HepG2 (cell line): ENCODE measurements at regions not wholly inside any gene's neighbourhood (a gene's known extent, or its start where the extent isn't known, plus 50 kb on each side); places are given as distances from the start of the nearest gene placed in this dataset.

ENCODE experiments used
- ATAC-seq: fragments of 200-7000 bp; cut with Tn5 transposase; 3 replicates; pipeline ENCODE4 v1.9.1; 2020; ENCODE audit warnings: mild to moderate bottlenecking, moderate library complexity
- BruUV-seq: library from RNA; stranded (reverse); fragments of 400-500 nt; replicated peaks from 2 replicates; lab custom pipeline; 2021; lab: Mats Ljungman, UMichigan
- CTCF ChIA-PET: fragments of 300-600 bp; formaldehyde crosslinking; extraction: SDS; loops from one replicate; lab custom pipeline; 2021; ENCODE audit warnings: low total read pairs, inconsistent platforms, low intra/inter-chr PET ratio; lab: Yijun Ruan, JAX
- POLR2A ChIA-PET: fragments of 350-600 bp; sonication (Branson Sonifier 250); formaldehyde crosslinking; loops from one replicate; lab custom pipeline; 2020; ENCODE audit warnings: antibody characterized with exemption, inconsistent platforms; lab: Yijun Ruan, JAX
- DNase-seq: peaks from one replicate; pipeline ENCODE4 v3.0.0-alpha.2; 2015; ENCODE audit warnings: low spot score
- FAIRE-seq: peaks from 3 replicates; lab custom pipeline; 2011; peaks lifted over from hg19 to GRCh38; lab: Jason Lieb, UNC
- H2AFZ ChIP-seq: one replicate; pipeline ENCODE4 v1.6.1; 2011; ENCODE audit warnings: low read length, inconsistent platforms
- H3K27ac ChIP-seq: fragments of 300-600 bp; 3 replicates; pipeline ENCODE4 v1.8.0; 2011; ENCODE audit warnings: mixed run types, mild to moderate bottlenecking, mixed read lengths, low read length, inconsistent platforms; ENCODE audit not compliant: insufficient read depth; ENCODE audit errors: extremely low read length
- H3K27me3 ChIP-seq, 2 experiments: fragments of 200-600 bp in 1 of 2; 2 replicates in 1 of 2; 3 replicates in 1 of 2; pipeline versions ENCODE4 v1.6.0 to v1.8.0; 2011; ENCODE audit warnings: low read length in 2 of 2, mild to moderate bottlenecking in 2 of 2, moderate library complexity in 2 of 2, inconsistent platforms in 1 of 2; ENCODE audit not compliant: insufficient read depth in 2 of 2, control insufficient read depth in 1 of 2
- H3K36me3 ChIP-seq, 2 experiments: fragments of 200-600 bp in 1 of 2; replicated peaks in 1 of 2; 2 replicates in 1 of 2; 3 replicates in 1 of 2; pipeline versions ENCODE4 v1.5.1 to v1.8.0; 2011; ENCODE audit warnings: low read length in 2 of 2, inconsistent platforms in 1 of 2; ENCODE audit not compliant: insufficient read depth in 2 of 2, control insufficient read depth in 1 of 2
- H3K4me1 ChIP-seq: 2 replicates; pipeline ENCODE4 v1.5.1; 2012; ENCODE audit warnings: low read length, inconsistent platforms; ENCODE audit not compliant: insufficient read depth
- H3K4me2 ChIP-seq: 2 replicates; pipeline ENCODE4 v1.6.0; 2011; ENCODE audit warnings: low read depth, low read length, inconsistent platforms
- H3K4me3 ChIP-seq, 3 experiments: fragments of 200-600 bp in 1 of 3; sonication (generic), shearing (Covaris generic) in 1 of 3; replicated peaks in 1 of 3; 2 replicates each; pipeline ENCODE4 v1.5.1; 2011 to 2016; ENCODE audit warnings: low read length in 3 of 3, inconsistent platforms in 2 of 3, low read depth in 2 of 3, mild to moderate bottlenecking in 2 of 3, control low read depth in 1 of 3, mixed read lengths in 1 of 3; ENCODE audit not compliant: insufficient read depth in 1 of 3
- H3K79me2 ChIP-seq: one replicate; pipeline ENCODE4 v1.6.1; 2011; ENCODE audit warnings: low read length, inconsistent platforms; ENCODE audit not compliant: insufficient read depth
- H3K9ac ChIP-seq: 2 replicates; pipeline ENCODE4 v1.6.0; 2011; ENCODE audit warnings: mild to moderate bottlenecking, low read depth, low read length, inconsistent platforms; ENCODE audit not compliant: insufficient read depth
- H3K9me3 ChIP-seq: 2 replicates; pipeline ENCODE4 v1.5.1; 2012; ENCODE audit warnings: mild to moderate bottlenecking, low read length
- H4K20me1 ChIP-seq: 2 replicates; pipeline ENCODE4 v1.6.0; 2011; ENCODE audit warnings: inconsistent platforms, mild to moderate bottlenecking, low read length, moderate library complexity; ENCODE audit not compliant: insufficient read depth
- CCDC6 ChIP-seq: sonication (generic); formaldehyde crosslinking; IDR thresholded peaks from 2 replicates; pipeline ENCODE4 v1.8.1; 2022; ENCODE audit warnings: mild to moderate bottlenecking, missing genetic modification reagents, moderate library complexity
- RBFOX2 ChIP-seq: fragments of 200-400 bp; formaldehyde crosslinking; IDR thresholded peaks from 2 replicates; pipeline ENCODE4 v1.6.1; 2017; ENCODE audit warnings: low read depth, mild to moderate bottlenecking, low read length
- SUZ12 ChIP-seq: fragments of 150-350 bp; IDR thresholded peaks from 2 replicates; pipeline ENCODE4 v1.6.1; 2014; ENCODE audit warnings: low read depth, low read length
- TOPORS ChIP-seq: sonication (generic); formaldehyde crosslinking; IDR thresholded peaks from 2 replicates; pipeline ENCODE4 v1.8.0; 2023; ENCODE audit warnings: mild to moderate bottlenecking, missing genetic modification reagents
- ZBTB10 ChIP-seq: sonication (generic); formaldehyde crosslinking; IDR thresholded peaks from 2 replicates; pipeline ENCODE4 v1.4.0; 2020; ENCODE audit warnings: missing genetic modification reagents, borderline replicate concordance
- ZIK1 ChIP-seq: sonication (generic); formaldehyde crosslinking; IDR thresholded peaks from 2 replicates; pipeline ENCODE4 v1.5.0; 2020; ENCODE audit warnings: mild to moderate bottlenecking, low read depth, missing genetic modification reagents, borderline replicate concordance
- ZNF484 ChIP-seq: sonication (generic); formaldehyde crosslinking; IDR thresholded peaks from 2 replicates; pipeline ENCODE4 v1.5.1; 2020; ENCODE audit warnings: mild to moderate bottlenecking, low read depth, missing genetic modification reagents, borderline replicate concordance
- ZNF550 ChIP-seq: sonication (generic); formaldehyde crosslinking; IDR thresholded peaks from 2 replicates; pipeline ENCODE4 v1.4.0; 2020; ENCODE audit warnings: mild to moderate bottlenecking, missing genetic modification reagents, borderline replicate concordance
- ZNF569 ChIP-seq: sonication (generic); formaldehyde crosslinking; IDR thresholded peaks from 2 replicates; pipeline ENCODE4 v1.5.0; 2020; ENCODE audit warnings: mild to moderate bottlenecking, missing genetic modification reagents, moderate library complexity, borderline replicate concordance
- WGBS: methylation state at CpG from one replicate; pipeline ENCODE4 v1.1.6; 2017; ENCODE audit warnings: low lambda C conversion rate; 5-methylcytosine and 5-hydroxymethylcytosine counted together
- in situ Hi-C: cut with HindIII; loops from 2 replicates; pipeline ENCODE4 v1.10.0; 2017; ENCODE audit warnings: low pct_unique_long_range_greater_than_20kb; ENCODE audit not compliant: extremely low pct_ligation_motif_present
- intact Hi-C: fragments of 100-400 bp; cut with micrococcal nuclease; formaldehyde crosslinking; loops from one replicate; pipeline ENCODE4 v1.10.0; 2022; ENCODE audit not compliant: unreplicated experiment

- WGBS: 8% methylated on average over 2 of the region's 2 CpGs
- no peaks in the 10 kb centered on the region for H3K36me3 ChIP-seq
- no peaks in the 10 kb centered on the region for H4K20me1 ChIP-seq
- H3K79me2 ChIP-seq: no peaks in the 10 kb centered on the region
- no peak for DNase-seq
- CTCF ChIA-PET: no interaction called here
- intact Hi-C loops (no loop called here), in situ Hi-C loops (no loop called here)
- no peak overlapping the region for H3K27ac ChIP-seq
- H3K9ac ChIP-seq: no peak overlapping the region
- ATAC-seq: no peak
- no peak overlapping the region for H3K4me3 ChIP-seq
- POLR2A ChIA-PET: no interaction called here
- no TSS peak for BruUV-seq
- no peaks in the 10 kb centered on the region for H3K9me3 ChIP-seq
- no peak overlapping the region for H3K4me2 ChIP-seq
- no peak overlapping the region for H2AFZ ChIP-seq
- H3K4me1 ChIP-seq: no peaks in the 10 kb centered on the region
- no peak for FAIRE-seq
- no peak for TF ChIP-seq ZNF569
- no peak for TF ChIP-seq ZIK1 (CRISPR knock-in tag)
- no peak for TF ChIP-seq ZBTB10 (CRISPR knock-in tag)
- TF ChIP-seq SUZ12: no peak
- no peak for TF ChIP-seq ZNF550
- no peak for TF ChIP-seq CCDC6 (CRISPR knock-in tag)
- TF ChIP-seq ZNF484: no peak
- no peak for TF ChIP-seq RBFOX2
- TF ChIP-seq TOPORS (CRISPR knock-in tag): no peak
- H3K27me3 ChIP-seq: no peaks in the 10 kb centered on the region
Measured at GRCh38 chr12:41683023-41683422, 461.7 kb downstream of the GXYLT1 start.
